OCI-LY7 (cell line): ENCODE measurements at regions not wholly inside any gene's neighbourhood (a gene's known extent, or its start where the extent isn't known, plus 50 kb on each side); places are given as distances from the start of the nearest gene placed in this dataset.

Experiments used
- CTCF ChIP-seq: fragments of 200-600 bp; sonication (generic); conservative IDR thresholded peaks from 2 replicates; pipeline ENCODE4 v1.5.1; 2014; ENCODE audit warnings: mild to moderate bottlenecking, antibody characterized with exemption, low read length, moderate library complexity, mixed read lengths
- EZH2phosphoT487 ChIP-seq: fragments of 200-600 bp; sonication (generic); IDR thresholded peaks from 2 replicates; pipeline ENCODE4 v1.6.1; 2018; ENCODE audit warnings: low read depth, borderline replicate concordance, mild to moderate bottlenecking, mixed run types, antibody characterized with exemption, low read length, moderate library complexity, mixed read lengths

GRCh38 chr10:70981171-70981836 lies 92.9 kb upstream of the PCBD1 start:
- TF ChIP-seq CTCF (no peak), EZH2phosphoT487 (no peak)
